ENCODE measurements at regions not wholly inside any gene's neighbourhood (a gene's known extent, or its start where the extent isn't known, plus 50 kb on each side); places are given as distances from the start of the nearest gene placed in this dataset.

DNA sequence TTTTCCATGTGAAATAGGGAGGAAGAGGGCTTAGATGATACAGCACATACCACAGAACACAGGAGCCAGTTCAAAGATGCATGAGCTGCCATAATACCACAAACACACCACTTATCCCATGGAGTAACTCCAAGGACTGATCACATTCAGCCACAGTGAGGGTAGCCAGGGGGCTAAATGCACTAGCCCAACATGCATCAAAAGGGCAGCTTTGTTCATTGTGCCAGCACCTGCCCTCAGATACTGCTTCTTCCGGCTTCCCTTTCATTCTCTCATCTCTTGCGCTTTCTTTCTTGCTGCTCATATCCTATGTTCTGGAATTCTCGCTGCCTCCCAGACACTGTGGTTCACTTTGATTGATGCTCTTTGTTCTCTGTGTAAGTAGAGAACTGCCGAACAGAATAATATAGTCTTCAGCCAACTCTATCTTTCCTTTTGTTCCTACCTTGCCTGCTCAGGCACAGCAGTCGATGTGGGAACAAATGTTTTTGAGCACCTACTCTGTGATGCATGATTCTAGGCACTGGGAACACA lies 50.0 kb upstream of the SYT6 start:
- TF ChIP-seq, protein P1, sequence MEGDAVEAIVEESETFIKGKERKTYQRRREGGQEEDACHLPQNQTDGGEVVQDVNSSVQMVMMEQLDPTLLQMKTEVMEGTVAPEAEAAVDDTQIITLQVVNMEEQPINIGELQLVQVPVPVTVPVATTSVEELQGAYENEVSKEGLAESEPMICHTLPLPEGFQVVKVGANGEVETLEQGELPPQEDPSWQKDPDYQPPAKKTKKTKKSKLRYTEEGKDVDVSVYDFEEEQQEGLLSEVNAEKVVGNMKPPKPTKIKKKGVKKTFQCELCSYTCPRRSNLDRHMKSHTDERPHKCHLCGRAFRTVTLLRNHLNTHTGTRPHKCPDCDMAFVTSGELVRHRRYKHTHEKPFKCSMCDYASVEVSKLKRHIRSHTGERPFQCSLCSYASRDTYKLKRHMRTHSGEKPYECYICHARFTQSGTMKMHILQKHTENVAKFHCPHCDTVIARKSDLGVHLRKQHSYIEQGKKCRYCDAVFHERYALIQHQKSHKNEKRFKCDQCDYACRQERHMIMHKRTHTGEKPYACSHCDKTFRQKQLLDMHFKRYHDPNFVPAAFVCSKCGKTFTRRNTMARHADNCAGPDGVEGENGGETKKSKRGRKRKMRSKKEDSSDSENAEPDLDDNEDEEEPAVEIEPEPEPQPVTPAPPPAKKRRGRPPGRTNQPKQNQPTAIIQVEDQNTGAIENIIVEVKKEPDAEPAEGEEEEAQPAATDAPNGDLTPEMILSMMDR (IDR thresholded peaks at IDR 0.05): no peak
- TF ChIP-seq POLR2A (IDR thresholded peaks at IDR 0.05): no peak

Measured in testis (tissue), 2 donors.